Liver (tissue), 8 donors: ENCODE measurements at regions not wholly inside any gene's neighbourhood (a gene's known extent, or its start where the extent isn't known, plus 50 kb on each side); places are given as distances from the start of the nearest gene placed in this dataset.

ENCODE experiments used
- DNase-seq: peaks from one replicate; pipeline ENCODE4 v3.0.0-alpha.2; 2017; ENCODE audit warnings: low spot score
- H3K27ac ChIP-seq, 2 donors: one replicate each; pipeline ENCODE4 v1.7.0; 2013; ENCODE audit warnings: inconsistent platforms in 2 of 2, low read length in 2 of 2, control low read depth in 1 of 2, low read depth in 1 of 2, mild to moderate bottlenecking in 1 of 2
- H3K27me3 ChIP-seq, 4 donors: one replicate each; pipeline versions ENCODE4 v1.6.1 to v1.7.0; 2013; ENCODE audit warnings: low read length in 3 of 4, inconsistent platforms in 1 of 4, mild to moderate bottlenecking in 1 of 4, moderate library complexity in 1 of 4; ENCODE audit not compliant: control insufficient read depth in 4 of 4, insufficient read depth in 4 of 4
- H3K36me3 ChIP-seq, 4 donors: one replicate each; pipeline versions ENCODE4 v1.6.1 to v1.7.0; 2013; ENCODE audit warnings: low read length in 3 of 4, mild to moderate bottlenecking in 3 of 4, low read depth in 1 of 4, moderate library complexity in 1 of 4; ENCODE audit not compliant: control insufficient read depth in 4 of 4, insufficient read depth in 3 of 4
- H3K4me1 ChIP-seq, 4 donors: one replicate each; pipeline versions ENCODE4 v1.6.1 to v1.7.0; 2013; ENCODE audit warnings: low read length in 3 of 4, mild to moderate bottlenecking in 3 of 4, moderate library complexity in 1 of 4; ENCODE audit not compliant: control insufficient read depth in 4 of 4, insufficient read depth in 4 of 4
- H3K4me3 ChIP-seq, 3 donors: one replicate each; pipeline versions ENCODE4 v1.6.1 to v1.7.0; 2013; ENCODE audit warnings: low read length in 3 of 3, control low read depth in 1 of 3, low read depth in 1 of 3, mild to moderate bottlenecking in 1 of 3
- H3K9ac ChIP-seq, 2 donors: one replicate each; pipeline ENCODE4 v1.7.0; 2013; ENCODE audit warnings: low read length in 2 of 2, mild to moderate bottlenecking in 2 of 2, moderate library complexity in 2 of 2, control low read depth in 1 of 2, low read depth in 1 of 2
- H3K9me3 ChIP-seq, 4 donors: one replicate each; pipeline versions ENCODE4 v1.6.1 to v1.7.0; 2013; ENCODE audit warnings: low read length in 3 of 4; ENCODE audit not compliant: control insufficient read depth in 4 of 4
- CTCF ChIP-seq: fragments of 150-350 bp; IDR thresholded peaks from 2 replicates; pipeline ENCODE4 v1.5.1; 2017; ENCODE audit warnings: improper control_type of control experiment, low read depth, low read length; ENCODE audit not compliant: missing input control
- EGR1 ChIP-seq, 2 donors: IDR thresholded peaks; 2 replicates each; pipeline ENCODE4 v1.6.1; 2016 to 2018; ENCODE audit warnings: antibody characterized with exemption in 2 of 2, low read depth in 2 of 2
- FOXA1 ChIP-seq: IDR thresholded peaks from 2 replicates; pipeline ENCODE4 v1.6.1; 2016; ENCODE audit warnings: antibody characterized with exemption
- FOXA2 ChIP-seq: IDR thresholded peaks from 2 replicates; pipeline ENCODE4 v1.6.1; 2016; ENCODE audit warnings: antibody characterized with exemption
- GABPA ChIP-seq, 2 donors: IDR thresholded peaks in 1 of 2; conservative IDR thresholded peaks in 1 of 2; 2 replicates each; pipeline ENCODE4 v1.6.1; 2016; ENCODE audit warnings: antibody characterized with exemption in 2 of 2, mild to moderate bottlenecking in 1 of 2, moderate library complexity in 1 of 2
- HNF4A ChIP-seq, 2 donors: conservative IDR thresholded peaks; 2 replicates each; pipeline ENCODE4 v1.6.1; 2016; ENCODE audit warnings: antibody characterized with exemption in 2 of 2, mild to moderate bottlenecking in 2 of 2
- HNF4G ChIP-seq: IDR thresholded peaks from 2 replicates; pipeline ENCODE4 v1.6.1; 2016; ENCODE audit warnings: antibody characterized with exemption
- JUND ChIP-seq, 2 donors: IDR thresholded peaks; 2 replicates each; pipeline ENCODE4 v1.6.1; 2016; ENCODE audit warnings: antibody characterized with exemption in 2 of 2
- MAX ChIP-seq: IDR thresholded peaks from 2 replicates; pipeline ENCODE4 v1.6.1; 2016; ENCODE audit warnings: antibody characterized with exemption
- NR2F2 ChIP-seq: IDR thresholded peaks from 2 replicates; pipeline ENCODE4 v1.6.1; 2016; ENCODE audit warnings: antibody characterized with exemption
- RAD21 ChIP-seq, 2 donors: IDR thresholded peaks; 2 replicates each; pipeline ENCODE4 v1.6.1; 2016; ENCODE audit warnings: antibody characterized with exemption in 2 of 2, mild to moderate bottlenecking in 2 of 2
- RXRA ChIP-seq, 2 donors: IDR thresholded peaks; 2 replicates each; pipeline ENCODE4 v1.6.1; 2017 to 2018; ENCODE audit warnings: antibody characterized with exemption in 2 of 2, mild to moderate bottlenecking in 1 of 2
- SP1 ChIP-seq: IDR thresholded peaks from 2 replicates; pipeline ENCODE4 v1.6.1; 2018; ENCODE audit warnings: antibody characterized with exemption, mild to moderate bottlenecking
- TAF1 ChIP-seq: conservative IDR thresholded peaks from 2 replicates; pipeline ENCODE4 v1.6.1; 2016; ENCODE audit warnings: antibody characterized with exemption, mild to moderate bottlenecking
- YY1 ChIP-seq: IDR thresholded peaks from 2 replicates; pipeline ENCODE4 v1.6.1; 2016; ENCODE audit warnings: antibody characterized with exemption, mild to moderate bottlenecking
- WGBS: extraction: QIAGEN DNeasy Blood & Tissue Kit; methylation state at CpG from one replicate; pipeline ENCODE4 v1.1.7; 2013; 5-methylcytosine and 5-hydroxymethylcytosine counted together
- TF ChIP-seq, protein P1 (sequence below): IDR thresholded peaks from 2 replicates; pipeline ENCODE4 v1.6.1; 2016; ENCODE audit warnings: antibody characterized with exemption, mild to moderate bottlenecking
- TF ChIP-seq, protein P2 (sequence below): IDR thresholded peaks from 2 replicates; pipeline ENCODE4 v1.6.1; 2016; ENCODE audit warnings: antibody characterized with exemption
- TF ChIP-seq, protein P3 (sequence below): IDR thresholded peaks from 2 replicates; pipeline ENCODE4 v1.6.1; 2016; ENCODE audit warnings: antibody characterized with exemption
- donor health status: healthy.
- donor health status: healthy.
- donor health status: healthy.
- donor health status: healthy.
- donor health status: healthy.

DNA sequence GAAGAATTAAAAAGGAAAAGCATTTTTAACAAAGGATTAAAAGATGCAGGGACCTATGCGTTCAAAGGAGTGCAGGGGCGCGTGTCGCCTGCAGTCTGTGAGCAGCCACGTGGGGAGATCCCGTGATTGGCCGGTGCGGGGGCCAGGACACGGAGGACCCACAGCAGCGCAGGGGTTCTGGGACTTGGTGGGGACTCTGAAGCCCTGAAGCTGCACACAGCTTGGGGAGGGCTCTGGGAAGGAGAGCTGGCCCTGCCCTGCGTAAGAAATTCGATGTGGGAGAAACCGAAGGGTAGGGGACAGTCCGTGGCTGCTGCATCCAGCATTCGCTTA, 268.1 kb downstream of the KLF6 start (continued):
- TF ChIP-seq, protein P1, sequence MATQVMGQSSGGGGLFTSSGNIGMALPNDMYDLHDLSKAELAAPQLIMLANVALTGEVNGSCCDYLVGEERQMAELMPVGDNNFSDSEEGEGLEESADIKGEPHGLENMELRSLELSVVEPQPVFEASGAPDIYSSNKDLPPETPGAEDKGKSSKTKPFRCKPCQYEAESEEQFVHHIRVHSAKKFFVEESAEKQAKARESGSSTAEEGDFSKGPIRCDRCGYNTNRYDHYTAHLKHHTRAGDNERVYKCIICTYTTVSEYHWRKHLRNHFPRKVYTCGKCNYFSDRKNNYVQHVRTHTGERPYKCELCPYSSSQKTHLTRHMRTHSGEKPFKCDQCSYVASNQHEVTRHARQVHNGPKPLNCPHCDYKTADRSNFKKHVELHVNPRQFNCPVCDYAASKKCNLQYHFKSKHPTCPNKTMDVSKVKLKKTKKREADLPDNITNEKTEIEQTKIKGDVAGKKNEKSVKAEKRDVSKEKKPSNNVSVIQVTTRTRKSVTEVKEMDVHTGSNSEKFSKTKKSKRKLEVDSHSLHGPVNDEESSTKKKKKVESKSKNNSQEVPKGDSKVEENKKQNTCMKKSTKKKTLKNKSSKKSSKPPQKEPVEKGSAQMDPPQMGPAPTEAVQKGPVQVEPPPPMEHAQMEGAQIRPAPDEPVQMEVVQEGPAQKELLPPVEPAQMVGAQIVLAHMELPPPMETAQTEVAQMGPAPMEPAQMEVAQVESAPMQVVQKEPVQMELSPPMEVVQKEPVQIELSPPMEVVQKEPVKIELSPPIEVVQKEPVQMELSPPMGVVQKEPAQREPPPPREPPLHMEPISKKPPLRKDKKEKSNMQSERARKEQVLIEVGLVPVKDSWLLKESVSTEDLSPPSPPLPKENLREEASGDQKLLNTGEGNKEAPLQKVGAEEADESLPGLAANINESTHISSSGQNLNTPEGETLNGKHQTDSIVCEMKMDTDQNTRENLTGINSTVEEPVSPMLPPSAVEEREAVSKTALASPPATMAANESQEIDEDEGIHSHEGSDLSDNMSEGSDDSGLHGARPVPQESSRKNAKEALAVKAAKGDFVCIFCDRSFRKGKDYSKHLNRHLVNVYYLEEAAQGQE, result no peak
- no peak for TF ChIP-seq TAF1
- no peak for TF ChIP-seq FOXA2
- TF ChIP-seq YY1, result no peak

DNA sequence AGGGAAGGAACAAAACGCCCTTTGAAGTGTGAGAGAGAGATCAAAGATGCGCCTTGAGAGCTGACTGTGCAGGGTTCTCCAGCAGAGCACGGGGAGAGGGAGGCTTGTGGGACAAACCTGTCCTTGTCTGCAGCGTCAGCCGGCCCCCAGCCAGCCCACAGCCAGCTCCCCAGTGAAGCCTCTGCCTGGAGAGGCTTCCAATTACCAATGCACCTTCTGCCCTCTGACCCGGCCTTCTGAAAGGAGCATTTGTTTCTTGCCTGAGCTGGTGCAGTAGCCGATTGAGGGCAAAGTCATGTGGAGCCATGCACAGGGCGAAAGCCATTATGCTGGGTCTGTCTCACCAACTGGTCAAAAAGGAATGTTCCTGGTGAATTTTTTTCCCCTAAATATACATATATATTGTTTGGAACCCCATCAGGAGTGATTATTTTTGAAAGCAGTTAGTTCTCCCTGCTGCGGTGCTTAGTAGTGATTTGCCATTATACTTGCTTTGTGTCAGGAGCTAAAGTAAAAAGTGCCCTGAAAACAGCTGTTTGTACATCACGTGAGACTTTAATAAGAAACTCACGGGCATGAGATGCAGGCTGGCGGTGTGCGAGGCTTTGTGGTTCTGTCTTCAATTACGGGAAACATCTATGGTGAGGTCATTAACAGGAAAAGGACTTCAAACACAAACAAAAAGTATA, 268.6 kb downstream of the KLF6 start:
- Histone ChIP-seq H3K27ac (no peak overlapping the region), H3K4me1 (no peaks in the 10 kb centered on the region), H3K4me3 (no peak overlapping the region), H3K36me3 (no peaks in the 10 kb centered on the region), H3K27me3 (peaks cover 0 to 3% (median 0%) of the 10 kb centered on the region in 4 donors), H3K9ac (no peak overlapping the region), H3K9me3 (no peaks in the 10 kb centered on the region)
- 73% methylated on average over 14 of the region's 14 CpGs for WGBS
- no peak for DNase-seq
- TF ChIP-seq EGR1 (IDR thresholded peaks at IDR 0.05; ENCODE audit: low read depth in 2 of 2) (no peak), YY1 (no peak), FOXA2 (no peak), RAD21 (IDR thresholded peaks at IDR 0.05) (no peak), NR2F2 (no peak), JUND (IDR thresholded peaks at IDR 0.05) (no peak), GABPA (IDR thresholded peaks at IDR 0.05 in 1 of 2, conservative IDR thresholded peaks at IDR 0.05 in 1 of 2) (no peak), MAX (no peak), HNF4G (no peak), SP1 (no peak), FOXA1 (no peak), TAF1 (no peak), CTCF (no peak), HNF4A (conservative IDR thresholded peaks at IDR 0.05) (no peak), RXRA (IDR thresholded peaks at IDR 0.05) (no peak)
- TF ChIP-seq, protein P2, sequence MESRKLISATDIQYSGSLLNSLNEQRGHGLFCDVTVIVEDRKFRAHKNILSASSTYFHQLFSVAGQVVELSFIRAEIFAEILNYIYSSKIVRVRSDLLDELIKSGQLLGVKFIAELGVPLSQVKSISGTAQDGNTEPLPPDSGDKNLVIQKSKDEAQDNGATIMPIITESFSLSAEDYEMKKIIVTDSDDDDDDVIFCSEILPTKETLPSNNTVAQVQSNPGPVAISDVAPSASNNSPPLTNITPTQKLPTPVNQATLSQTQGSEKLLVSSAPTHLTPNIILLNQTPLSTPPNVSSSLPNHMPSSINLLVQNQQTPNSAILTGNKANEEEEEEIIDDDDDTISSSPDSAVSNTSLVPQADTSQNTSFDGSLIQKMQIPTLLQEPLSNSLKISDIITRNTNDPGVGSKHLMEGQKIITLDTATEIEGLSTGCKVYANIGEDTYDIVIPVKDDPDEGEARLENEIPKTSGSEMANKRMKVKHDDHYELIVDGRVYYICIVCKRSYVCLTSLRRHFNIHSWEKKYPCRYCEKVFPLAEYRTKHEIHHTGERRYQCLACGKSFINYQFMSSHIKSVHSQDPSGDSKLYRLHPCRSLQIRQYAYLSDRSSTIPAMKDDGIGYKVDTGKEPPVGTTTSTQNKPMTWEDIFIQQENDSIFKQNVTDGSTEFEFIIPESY, result no peak
- TF ChIP-seq, protein P3, sequence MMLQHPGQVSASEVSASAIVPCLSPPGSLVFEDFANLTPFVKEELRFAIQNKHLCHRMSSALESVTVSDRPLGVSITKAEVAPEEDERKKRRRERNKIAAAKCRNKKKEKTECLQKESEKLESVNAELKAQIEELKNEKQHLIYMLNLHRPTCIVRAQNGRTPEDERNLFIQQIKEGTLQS, result no peak
